ENCODE measurements at regions not wholly inside any gene's neighbourhood (a gene's known extent, or its start where the extent isn't known, plus 50 kb on each side); places are given as distances from the start of the nearest gene placed in this dataset.

DNA sequence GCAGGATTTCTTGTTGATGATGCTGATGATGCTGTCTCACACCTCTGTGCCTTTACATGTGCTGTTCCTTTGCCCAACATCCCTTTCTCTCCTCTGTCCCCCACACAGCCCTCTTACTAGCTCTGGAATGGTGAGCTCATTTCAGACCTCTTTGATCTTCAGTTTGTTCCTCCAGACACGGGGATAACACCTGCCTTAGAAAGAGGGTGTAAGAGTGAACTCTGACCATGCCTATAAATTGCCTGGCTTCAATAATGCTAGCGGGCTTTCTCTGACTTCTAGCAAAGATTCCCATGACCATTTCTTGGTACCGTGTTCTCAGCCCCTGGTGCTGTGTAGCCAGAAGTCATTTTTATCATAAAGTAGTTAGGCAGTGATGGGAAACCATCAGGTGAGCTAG, 55.9 kb upstream of the DRD2 start:
- no peak for TF ChIP-seq RAD21 (IDR thresholded peaks at IDR 0.05; ENCODE audit: low read depth)
- no peak for TF ChIP-seq EGR1 (IDR thresholded peaks at IDR 0.05; ENCODE audit: low read depth)
- TF ChIP-seq POLR2A (IDR thresholded peaks at IDR 0.05; ENCODE audit: borderline replicate concordance, extremely low read depth, insufficient read depth, insufficient read length): no peak
- no peak for TF ChIP-seq SRF (IDR thresholded peaks at IDR 0.05; ENCODE audit: low read depth)
- no peak for TF ChIP-seq ELF1 (IDR thresholded peaks at IDR 0.05; ENCODE audit: borderline replicate concordance, low read depth)
- no peak for TF ChIP-seq ZNF274 (IDR thresholded peaks at IDR 0.05; ENCODE audit: low read depth, low read length)
- no peak for TF ChIP-seq SP1 (IDR thresholded peaks at IDR 0.05; ENCODE audit: low read depth)
- no peak for TF ChIP-seq EZH2phosphoT487 (IDR thresholded peaks at IDR 0.05; ENCODE audit: borderline replicate concordance)
- no peak for TF ChIP-seq CBX3 (IDR thresholded peaks at IDR 0.05; ENCODE audit: low read depth)
- TF ChIP-seq, protein P1, sequence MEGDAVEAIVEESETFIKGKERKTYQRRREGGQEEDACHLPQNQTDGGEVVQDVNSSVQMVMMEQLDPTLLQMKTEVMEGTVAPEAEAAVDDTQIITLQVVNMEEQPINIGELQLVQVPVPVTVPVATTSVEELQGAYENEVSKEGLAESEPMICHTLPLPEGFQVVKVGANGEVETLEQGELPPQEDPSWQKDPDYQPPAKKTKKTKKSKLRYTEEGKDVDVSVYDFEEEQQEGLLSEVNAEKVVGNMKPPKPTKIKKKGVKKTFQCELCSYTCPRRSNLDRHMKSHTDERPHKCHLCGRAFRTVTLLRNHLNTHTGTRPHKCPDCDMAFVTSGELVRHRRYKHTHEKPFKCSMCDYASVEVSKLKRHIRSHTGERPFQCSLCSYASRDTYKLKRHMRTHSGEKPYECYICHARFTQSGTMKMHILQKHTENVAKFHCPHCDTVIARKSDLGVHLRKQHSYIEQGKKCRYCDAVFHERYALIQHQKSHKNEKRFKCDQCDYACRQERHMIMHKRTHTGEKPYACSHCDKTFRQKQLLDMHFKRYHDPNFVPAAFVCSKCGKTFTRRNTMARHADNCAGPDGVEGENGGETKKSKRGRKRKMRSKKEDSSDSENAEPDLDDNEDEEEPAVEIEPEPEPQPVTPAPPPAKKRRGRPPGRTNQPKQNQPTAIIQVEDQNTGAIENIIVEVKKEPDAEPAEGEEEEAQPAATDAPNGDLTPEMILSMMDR (IDR thresholded peaks at IDR 0.05 in 2 of 3, conservative IDR thresholded peaks at IDR 0.05 in 1 of 3; ENCODE audit: borderline replicate concordance in 1 of 3, insufficient read depth in 1 of 3, low read depth in 2 of 3, low read length in 2 of 3): no peak
- TF ChIP-seq, protein P2, sequence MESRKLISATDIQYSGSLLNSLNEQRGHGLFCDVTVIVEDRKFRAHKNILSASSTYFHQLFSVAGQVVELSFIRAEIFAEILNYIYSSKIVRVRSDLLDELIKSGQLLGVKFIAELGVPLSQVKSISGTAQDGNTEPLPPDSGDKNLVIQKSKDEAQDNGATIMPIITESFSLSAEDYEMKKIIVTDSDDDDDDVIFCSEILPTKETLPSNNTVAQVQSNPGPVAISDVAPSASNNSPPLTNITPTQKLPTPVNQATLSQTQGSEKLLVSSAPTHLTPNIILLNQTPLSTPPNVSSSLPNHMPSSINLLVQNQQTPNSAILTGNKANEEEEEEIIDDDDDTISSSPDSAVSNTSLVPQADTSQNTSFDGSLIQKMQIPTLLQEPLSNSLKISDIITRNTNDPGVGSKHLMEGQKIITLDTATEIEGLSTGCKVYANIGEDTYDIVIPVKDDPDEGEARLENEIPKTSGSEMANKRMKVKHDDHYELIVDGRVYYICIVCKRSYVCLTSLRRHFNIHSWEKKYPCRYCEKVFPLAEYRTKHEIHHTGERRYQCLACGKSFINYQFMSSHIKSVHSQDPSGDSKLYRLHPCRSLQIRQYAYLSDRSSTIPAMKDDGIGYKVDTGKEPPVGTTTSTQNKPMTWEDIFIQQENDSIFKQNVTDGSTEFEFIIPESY (IDR thresholded peaks at IDR 0.05; ENCODE audit: extremely low read depth, insufficient replicate concordance, low read length): no peak
- no peak for TF ChIP-seq JUND (IDR thresholded peaks at IDR 0.05)
- TF ChIP-seq POLR2AphosphoS5 (IDR thresholded peaks at IDR 0.05; ENCODE audit: low read depth, low read length): no peak
- no peak for TF ChIP-seq YY1 (IDR thresholded peaks at IDR 0.05; ENCODE audit: extremely low read depth, insufficient replicate concordance, low read depth, low read length)

Data from HCT116 (cell line).